ENCODE measurements at regions not wholly inside any gene's neighbourhood (a gene's known extent, or its start where the extent isn't known, plus 50 kb on each side); places are given as distances from the start of the nearest gene placed in this dataset.
A peak's percentile ranks its signal among the peaks of the same experiment; 100 is the strongest.

GRCh38 chr17:45650561-45650960 lies 133.6 kb upstream of the CRHR1 start:
- ChIA-PET POLR2A (no interaction called here), CTCF (interaction anchor here (1.1 to 1.4 kb wide), 2 partner anchors 11 to 182 kb away, joined by 3 to 6 read pairs; no protein-coding TSS in a partner anchor)
- TF ChIP-seq ZNF311 (tag by site-specific recombination; IDR thresholded peaks at IDR 0.05; ENCODE audit: borderline replicate concordance), result no peak
- TF ChIP-seq ZNF280C (tag by site-specific recombination; IDR thresholded peaks at IDR 0.05), result no peak
- no peak for TF ChIP-seq ZNF530 (tag by site-specific recombination; IDR thresholded peaks at IDR 0.05; ENCODE audit: low read depth)
- TF ChIP-seq MYNN (tag by site-specific recombination; IDR thresholded peaks at IDR 0.05; ENCODE audit: borderline replicate concordance), result no peak
- TF ChIP-seq ZNF391 (tag by site-specific recombination; IDR thresholded peaks at IDR 0.05; ENCODE audit: borderline replicate concordance, low read depth), result no peak
- no peak for TF ChIP-seq ZFP69B (tag by site-specific recombination; IDR thresholded peaks at IDR 0.05)
- no peak for TF ChIP-seq HOXC10 (CRISPR knock-in tag; IDR thresholded peaks at IDR 0.05)
- TF ChIP-seq ZNF221 (tag by site-specific recombination; IDR thresholded peaks at IDR 0.05; ENCODE audit: borderline replicate concordance), result no peak
- no peak for TF ChIP-seq KLF8 (tag by site-specific recombination; IDR thresholded peaks at IDR 0.05)
- no peak for TF ChIP-seq ZNF660 (tag by site-specific recombination; IDR thresholded peaks at IDR 0.05)
- Histone ChIP-seq H3K4me3 (ENCODE audit: low read depth, low read length) (no peak overlapping the region), H3K36me3 (ENCODE audit: control insufficient read depth in 2 of 2, insufficient read depth in 1 of 2, low read length in 2 of 2) (no peaks in the 10 kb centered on the region), H3K4me1 (ENCODE audit: control insufficient read depth, insufficient read depth, low read length) (no peaks in the 10 kb centered on the region), H3K9me3 (ENCODE audit: control insufficient read depth, insufficient read depth, low read depth, low read length) (no peaks in the 10 kb centered on the region), H3K27ac (ENCODE audit: extremely low read depth, low read depth, low read length) (no peak overlapping the region)

DNA sequence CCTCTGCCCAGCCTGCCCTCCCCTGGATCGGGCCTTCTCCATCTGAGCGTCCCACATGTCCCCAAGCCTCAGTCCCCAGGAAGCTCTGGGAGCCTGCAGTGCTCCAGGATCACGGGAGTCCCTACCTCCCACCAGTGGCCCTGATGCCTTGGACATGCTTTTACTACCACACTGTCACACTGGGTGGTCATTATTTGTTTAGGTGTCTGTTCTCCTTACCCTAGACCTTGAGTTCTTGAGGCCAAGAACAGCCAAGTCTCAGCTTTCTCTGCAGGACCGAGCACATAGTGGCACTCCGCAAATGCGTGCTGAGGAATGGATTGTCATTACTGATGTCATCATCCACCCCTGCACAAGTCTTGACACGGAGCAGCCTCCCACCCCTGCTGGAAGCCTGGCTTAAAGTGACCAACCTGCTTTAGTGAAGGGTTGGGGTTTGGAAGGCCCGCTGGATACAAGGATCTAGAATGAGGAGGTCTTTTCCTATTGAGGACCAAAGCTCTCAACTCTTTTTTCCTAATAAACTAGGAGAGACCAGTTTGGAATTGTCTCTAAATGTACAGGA lies 132.9 kb upstream of the CRHR1 start:
- Histone ChIP-seq H3K4me1 (ENCODE audit: control insufficient read depth, insufficient read depth, low read length) (no peaks in the 10 kb centered on the region), H3K27ac (ENCODE audit: extremely low read depth, low read depth, low read length) (no peak overlapping the region), H3K9me3 (ENCODE audit: control insufficient read depth, insufficient read depth, low read depth, low read length) (no peaks in the 10 kb centered on the region), H3K4me3 (ENCODE audit: low read depth, low read length) (no peak overlapping the region), H3K36me3 (ENCODE audit: control insufficient read depth in 2 of 2, insufficient read depth in 1 of 2, low read length in 2 of 2) (no peaks in the 10 kb centered on the region)
- ChIA-PET CTCF (interaction anchor here (1.4 kb wide), 1 partner anchor 11 kb away, joined by 6 read pairs; no protein-coding TSS in a partner anchor), POLR2A (interaction anchor here (0.8 kb wide), 1 partner anchor 9 kb away, joined by 3 read pairs; no protein-coding TSS in a partner anchor)
- TF ChIP-seq SP2 (tag by site-specific recombination; IDR thresholded peaks at IDR 0.05) (no peak), ZNF518A (tag by site-specific recombination; conservative IDR thresholded peaks at IDR 0.05; ENCODE audit: low read depth) (no peak), ZNF76 (tag by site-specific recombination; IDR thresholded peaks at IDR 0.05; ENCODE audit: borderline replicate concordance, low read depth) (no peak), ZNF169 (tag by site-specific recombination; IDR thresholded peaks at IDR 0.05) (no peak), ZNF629 (tag by site-specific recombination; IDR thresholded peaks at IDR 0.05) (peak; percentile 51; the same call in 1 of the 2 replicates), MEIS1 (CRISPR knock-in tag; IDR thresholded peaks at IDR 0.05; ENCODE audit: borderline replicate concordance) (no peak), ZSCAN30 (tag by site-specific recombination; IDR thresholded peaks at IDR 0.05) (no peak), ZBTB7A (tag by site-specific recombination; IDR thresholded peaks at IDR 0.05; ENCODE audit: low read depth) (no peak), ZNF707 (tag by site-specific recombination; IDR thresholded peaks at IDR 0.05) (no peak), ZBTB8A (tag by site-specific recombination; IDR thresholded peaks at IDR 0.05) (no peak)
- TF ChIP-seq, protein P1, sequence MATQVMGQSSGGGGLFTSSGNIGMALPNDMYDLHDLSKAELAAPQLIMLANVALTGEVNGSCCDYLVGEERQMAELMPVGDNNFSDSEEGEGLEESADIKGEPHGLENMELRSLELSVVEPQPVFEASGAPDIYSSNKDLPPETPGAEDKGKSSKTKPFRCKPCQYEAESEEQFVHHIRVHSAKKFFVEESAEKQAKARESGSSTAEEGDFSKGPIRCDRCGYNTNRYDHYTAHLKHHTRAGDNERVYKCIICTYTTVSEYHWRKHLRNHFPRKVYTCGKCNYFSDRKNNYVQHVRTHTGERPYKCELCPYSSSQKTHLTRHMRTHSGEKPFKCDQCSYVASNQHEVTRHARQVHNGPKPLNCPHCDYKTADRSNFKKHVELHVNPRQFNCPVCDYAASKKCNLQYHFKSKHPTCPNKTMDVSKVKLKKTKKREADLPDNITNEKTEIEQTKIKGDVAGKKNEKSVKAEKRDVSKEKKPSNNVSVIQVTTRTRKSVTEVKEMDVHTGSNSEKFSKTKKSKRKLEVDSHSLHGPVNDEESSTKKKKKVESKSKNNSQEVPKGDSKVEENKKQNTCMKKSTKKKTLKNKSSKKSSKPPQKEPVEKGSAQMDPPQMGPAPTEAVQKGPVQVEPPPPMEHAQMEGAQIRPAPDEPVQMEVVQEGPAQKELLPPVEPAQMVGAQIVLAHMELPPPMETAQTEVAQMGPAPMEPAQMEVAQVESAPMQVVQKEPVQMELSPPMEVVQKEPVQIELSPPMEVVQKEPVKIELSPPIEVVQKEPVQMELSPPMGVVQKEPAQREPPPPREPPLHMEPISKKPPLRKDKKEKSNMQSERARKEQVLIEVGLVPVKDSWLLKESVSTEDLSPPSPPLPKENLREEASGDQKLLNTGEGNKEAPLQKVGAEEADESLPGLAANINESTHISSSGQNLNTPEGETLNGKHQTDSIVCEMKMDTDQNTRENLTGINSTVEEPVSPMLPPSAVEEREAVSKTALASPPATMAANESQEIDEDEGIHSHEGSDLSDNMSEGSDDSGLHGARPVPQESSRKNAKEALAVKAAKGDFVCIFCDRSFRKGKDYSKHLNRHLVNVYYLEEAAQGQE (tag by site-specific recombination; IDR thresholded peaks at IDR 0.05), result no peak
- TF ChIP-seq, protein P2, sequence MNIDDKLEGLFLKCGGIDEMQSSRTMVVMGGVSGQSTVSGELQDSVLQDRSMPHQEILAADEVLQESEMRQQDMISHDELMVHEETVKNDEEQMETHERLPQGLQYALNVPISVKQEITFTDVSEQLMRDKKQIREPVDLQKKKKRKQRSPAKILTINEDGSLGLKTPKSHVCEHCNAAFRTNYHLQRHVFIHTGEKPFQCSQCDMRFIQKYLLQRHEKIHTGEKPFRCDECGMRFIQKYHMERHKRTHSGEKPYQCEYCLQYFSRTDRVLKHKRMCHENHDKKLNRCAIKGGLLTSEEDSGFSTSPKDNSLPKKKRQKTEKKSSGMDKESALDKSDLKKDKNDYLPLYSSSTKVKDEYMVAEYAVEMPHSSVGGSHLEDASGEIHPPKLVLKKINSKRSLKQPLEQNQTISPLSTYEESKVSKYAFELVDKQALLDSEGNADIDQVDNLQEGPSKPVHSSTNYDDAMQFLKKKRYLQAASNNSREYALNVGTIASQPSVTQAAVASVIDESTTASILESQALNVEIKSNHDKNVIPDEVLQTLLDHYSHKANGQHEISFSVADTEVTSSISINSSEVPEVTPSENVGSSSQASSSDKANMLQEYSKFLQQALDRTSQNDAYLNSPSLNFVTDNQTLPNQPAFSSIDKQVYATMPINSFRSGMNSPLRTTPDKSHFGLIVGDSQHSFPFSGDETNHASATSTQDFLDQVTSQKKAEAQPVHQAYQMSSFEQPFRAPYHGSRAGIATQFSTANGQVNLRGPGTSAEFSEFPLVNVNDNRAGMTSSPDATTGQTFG (tag by site-specific recombination; IDR thresholded peaks at IDR 0.05; ENCODE audit: borderline replicate concordance), result no peak

All from HEK293 (cell line).